Karpas-422 (cell line): ENCODE measurements at regions not wholly inside any gene's neighbourhood (a gene's known extent, or its start where the extent isn't known, plus 50 kb on each side); places are given as distances from the start of the nearest gene placed in this dataset.
"Not testable (repeated sequence)": the region's sequence is repeated elsewhere in the genome, so short reads cannot be mapped to it uniquely, and the experiment has no call there.

Source experiments
- DNase-seq: peaks from one replicate; pipeline ENCODE4 v3.0.0-alpha.2; 2015
- H2AFZ ChIP-seq: fragments of 200-600 bp; sonication (generic); 2 replicates; pipeline ENCODE4 v1.6.1; 2014; ENCODE audit warnings: antibody characterized with exemption, low read length, mixed read lengths
- H3K27ac ChIP-seq: fragments of 200-600 bp; sonication (generic); 2 replicates; pipeline ENCODE4 v1.5.1; 2014; ENCODE audit warnings: mild to moderate bottlenecking, low read length, moderate library complexity
- H3K27me3 ChIP-seq: fragments of 200-600 bp; sonication (generic); 2 replicates; pipeline ENCODE4 v1.6.1; 2014; ENCODE audit warnings: low read length, mixed read lengths
- H3K36me3 ChIP-seq: fragments of 200-600 bp; sonication (generic); 2 replicates; pipeline ENCODE4 v1.6.1; 2014; ENCODE audit warnings: low read length, mixed read lengths; ENCODE audit not compliant: insufficient read depth
- H3K4me1 ChIP-seq: fragments of 200-600 bp; sonication (generic); 2 replicates; pipeline ENCODE4 v1.6.1; 2014; ENCODE audit warnings: mild to moderate bottlenecking, low read length, mixed read lengths
- H3K4me2 ChIP-seq: fragments of 200-600 bp; sonication (generic); 2 replicates; pipeline ENCODE4 v1.6.1; 2014; ENCODE audit warnings: low read length, low read depth, mild to moderate bottlenecking; ENCODE audit not compliant: poor library complexity, severe bottlenecking
- H3K4me3 ChIP-seq: fragments of 200-600 bp; sonication (generic); 2 replicates; pipeline ENCODE4 v1.5.1; 2014; ENCODE audit warnings: mild to moderate bottlenecking, antibody characterized with exemption, low read length, mixed read lengths
- H3K79me2 ChIP-seq: fragments of 200-600 bp; sonication (generic); 2 replicates; pipeline ENCODE4 v1.6.1; 2014; ENCODE audit warnings: mild to moderate bottlenecking, low read length, mixed read lengths
- H3K9ac ChIP-seq: fragments of 200-600 bp; sonication (generic); 2 replicates; pipeline ENCODE4 v1.6.0; 2014; ENCODE audit warnings: low read length
- H3K9me2 ChIP-seq: fragments of 200-600 bp; sonication (generic), shearing (Covaris generic); replicated peaks from 2 replicates; pipeline ENCODE4 v1.6.0; 2014; ENCODE audit warnings: mild to moderate bottlenecking, low read length, moderate library complexity; ENCODE audit not compliant: insufficient read depth
- H3K9me3 ChIP-seq: fragments of 300-700, 200-600 bp; sonication (generic); 2 replicates; pipeline ENCODE4 v1.6.1; 2014; ENCODE audit warnings: low read length, mixed read lengths
- H4K20me1 ChIP-seq: fragments of 200-600 bp; sonication (generic); 2 replicates; pipeline ENCODE4 v1.6.1; 2014; ENCODE audit warnings: mild to moderate bottlenecking, antibody characterized with exemption, low read length, low read depth; ENCODE audit not compliant: insufficient read depth

DNA sequence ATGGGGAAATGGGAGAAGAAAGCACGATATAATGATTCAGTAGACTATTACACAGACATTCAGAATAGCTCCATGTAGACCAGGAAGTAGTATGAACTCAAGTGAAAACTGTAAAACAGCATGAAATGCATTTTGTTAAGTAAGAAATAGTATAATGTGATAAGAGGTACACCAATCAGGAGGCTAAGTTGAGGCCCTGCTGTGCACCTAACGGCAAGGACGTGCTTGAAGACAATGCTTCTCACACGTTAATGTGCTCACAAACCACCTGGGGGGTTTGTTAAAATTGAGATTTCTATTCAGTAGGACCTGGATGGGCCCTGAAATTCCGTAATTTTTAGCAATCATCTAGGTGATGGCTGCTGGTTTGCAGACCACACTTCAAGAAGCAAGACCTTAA lies 178.9 kb upstream of the SULF2 start:
- H3K4me2 ChIP-seq = no peak overlapping the region
- H3K27ac ChIP-seq = no peak overlapping the region
- no peaks in the 10 kb centered on the region for H3K79me2 ChIP-seq
- no peaks in the 10 kb centered on the region for H3K9me2 ChIP-seq
- no peaks in the 10 kb centered on the region for H3K36me3 ChIP-seq
- 0 out of 2 replicates have a peak, but pooled peaks cover 2% of the 10 kb centered on the region for H3K27me3 ChIP-seq
- H2AFZ ChIP-seq = no peak overlapping the region
- H3K4me3 ChIP-seq = no peak overlapping the region
- H4K20me1 ChIP-seq = no peaks in the 10 kb centered on the region
- no peak overlapping the region for H3K9ac ChIP-seq
- no peaks in the 10 kb centered on the region for H3K4me1 ChIP-seq
- no peaks in the 10 kb centered on the region for H3K9me3 ChIP-seq
- no peak for DNase-seq

GRCh38 chr20:47963022-47963421 lies 177.7 kb upstream of the SULF2 start:
- no peak overlapping the region for H3K9ac ChIP-seq
- H3K4me2 ChIP-seq = no peak overlapping the region
- no peak overlapping the region for H3K4me3 ChIP-seq
- H3K4me1 ChIP-seq = no peaks in the 10 kb centered on the region
- H3K27ac ChIP-seq = no peak overlapping the region
- H3K9me2 ChIP-seq = no peaks in the 10 kb centered on the region
- H4K20me1 ChIP-seq = no peaks in the 10 kb centered on the region
- H3K9me3 ChIP-seq = no peaks in the 10 kb centered on the region
- H3K79me2 ChIP-seq = no peaks in the 10 kb centered on the region
- 0 out of 2 replicates have a peak, but pooled peaks cover 2% of the 10 kb centered on the region for H3K27me3 ChIP-seq
- no peak overlapping the region for H2AFZ ChIP-seq
- DNase-seq = no peak
- H3K36me3 ChIP-seq = no peaks in the 10 kb centered on the region

DNA sequence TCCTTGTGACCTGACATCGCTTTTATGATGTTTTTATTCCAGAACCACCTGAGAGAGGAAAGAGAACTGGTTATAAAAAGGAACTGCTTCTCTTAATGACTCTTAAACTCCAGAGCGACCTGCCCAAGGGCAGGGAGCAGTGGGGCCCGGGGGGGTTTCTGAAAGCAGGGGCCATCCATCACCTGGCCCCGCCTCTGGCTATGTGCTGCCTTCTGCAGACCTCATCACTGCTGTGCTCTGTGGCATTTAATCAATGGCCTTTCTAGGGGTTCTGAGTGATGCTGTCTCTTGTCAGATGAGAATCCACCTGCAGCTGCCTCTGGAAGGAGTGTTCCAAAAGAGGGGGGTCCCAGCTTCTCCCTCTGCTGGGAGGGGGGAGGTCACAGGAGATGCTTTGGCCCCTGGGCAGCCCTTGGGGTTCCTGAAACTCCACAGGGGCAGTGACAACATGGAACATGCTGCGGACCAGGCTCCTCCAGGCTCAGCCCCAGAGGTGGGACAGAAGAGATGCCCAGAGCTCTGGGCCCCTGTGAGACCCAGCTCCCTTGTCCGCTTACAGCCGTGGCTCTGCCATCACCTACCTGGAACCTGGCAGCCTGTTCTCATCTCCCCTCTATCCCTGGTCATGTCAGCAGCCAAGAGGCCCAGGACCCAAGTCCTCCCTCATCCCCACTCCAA lies 177.1 kb upstream of the SULF2 start:
- no peak for DNase-seq
- Histone ChIP-seq H3K9me2 (no peaks in the 10 kb centered on the region), H3K27ac (no peak overlapping the region), H3K4me2 (no peak overlapping the region), H3K9me3 (no peaks in the 10 kb centered on the region), H3K27me3 (0 out of 2 replicates have a peak, but pooled peaks cover 2% of the 10 kb centered on the region), H4K20me1 (no peaks in the 10 kb centered on the region), H3K9ac (no peak overlapping the region), H3K79me2 (no peaks in the 10 kb centered on the region), H3K36me3 (no peaks in the 10 kb centered on the region), H3K4me1 (no peaks in the 10 kb centered on the region), H3K4me3 (no peak overlapping the region), H2AFZ (no peak overlapping the region)

GRCh38 chr20:47960769-47961541 lies 175.7 kb upstream of the SULF2 start:
- no peak overlapping the region for H3K27ac ChIP-seq
- H3K79me2 ChIP-seq = no peaks in the 10 kb centered on the region
- DNase-seq = no peak
- H3K4me1 ChIP-seq = no peaks in the 10 kb centered on the region
- H3K9me3 ChIP-seq = no peaks in the 10 kb centered on the region
- no peak overlapping the region for H3K4me3 ChIP-seq
- H3K27me3 ChIP-seq = 0 out of 2 replicates have a peak, but pooled peaks cover 2% of the 10 kb centered on the region
- no peak overlapping the region for H3K9ac ChIP-seq
- no peak overlapping the region for H2AFZ ChIP-seq
- H4K20me1 ChIP-seq = no peaks in the 10 kb centered on the region
- H3K9me2 ChIP-seq = no peaks in the 10 kb centered on the region
- no peak overlapping the region for H3K4me2 ChIP-seq
- no peaks in the 10 kb centered on the region for H3K36me3 ChIP-seq

DNA sequence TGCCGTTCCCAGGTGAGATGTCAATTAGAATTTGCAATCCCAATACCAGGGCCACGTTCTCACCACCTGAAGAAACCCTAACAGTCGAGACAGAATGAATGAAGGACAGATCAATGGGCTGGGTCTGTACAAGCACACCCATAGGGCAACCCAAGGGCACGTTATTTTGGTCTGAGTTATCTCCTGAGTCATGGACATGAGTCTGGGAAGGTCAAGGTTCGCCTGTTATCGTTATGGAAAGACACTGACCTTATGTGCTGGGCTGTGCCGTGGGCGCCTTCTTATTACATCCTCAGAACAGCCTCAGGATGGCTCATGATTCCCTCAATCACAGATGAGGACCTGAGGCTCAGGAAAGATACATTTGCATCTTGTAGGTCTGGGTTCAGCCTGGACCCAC lies 175.0 kb upstream of the SULF2 start:
- 0 out of 2 replicates have a peak, but pooled peaks cover 2% of the 10 kb centered on the region for H3K27me3 ChIP-seq
- no peak overlapping the region for H3K4me2 ChIP-seq
- no peak overlapping the region for H3K27ac ChIP-seq
- H3K79me2 ChIP-seq = no peaks in the 10 kb centered on the region
- no peaks in the 10 kb centered on the region for H3K9me2 ChIP-seq
- no peaks in the 10 kb centered on the region for H3K9me3 ChIP-seq
- no peaks in the 10 kb centered on the region for H4K20me1 ChIP-seq
- no peak overlapping the region for H2AFZ ChIP-seq
- H3K4me3 ChIP-seq = no peak overlapping the region
- H3K4me1 ChIP-seq = no peaks in the 10 kb centered on the region
- H3K36me3 ChIP-seq = no peaks in the 10 kb centered on the region
- no peak for DNase-seq
- no peak overlapping the region for H3K9ac ChIP-seq

- not testable (repeated sequence) for H3K9me3 ChIP-seq, H3K79me2 ChIP-seq, H3K27me3 ChIP-seq, DNase-seq, H2AFZ ChIP-seq, H3K4me2 ChIP-seq, H3K9ac ChIP-seq, H3K9me2 ChIP-seq, H3K4me3 ChIP-seq, H4K20me1 ChIP-seq, H3K27ac ChIP-seq, H3K36me3 ChIP-seq, H3K4me1 ChIP-seq
These were observed 172.9 kb upstream of the SULF2 start for GRCh38 chr20:47957989-47958801.

- H3K79me2 ChIP-seq = no peaks in the 10 kb centered on the region
- no peak overlapping the region for H3K4me2 ChIP-seq
- H2AFZ ChIP-seq = no peak overlapping the region
- 0 out of 2 replicates have a peak, but pooled peaks cover 2% of the 10 kb centered on the region for H3K27me3 ChIP-seq
- H3K27ac ChIP-seq = no peak overlapping the region
- no peak overlapping the region for H3K4me3 ChIP-seq
- H3K4me1 ChIP-seq = no peaks in the 10 kb centered on the region
- no peaks in the 10 kb centered on the region for H4K20me1 ChIP-seq
- no peak for DNase-seq
- no peak overlapping the region for H3K9ac ChIP-seq
- no peaks in the 10 kb centered on the region for H3K9me2 ChIP-seq
- H3K9me3 ChIP-seq = no peaks in the 10 kb centered on the region
- H3K36me3 ChIP-seq = no peaks in the 10 kb centered on the region
These were observed 171.9 kb upstream of the SULF2 start for GRCh38 chr20:47957135-47957534.
